ENCODE measurements at regions not wholly inside any gene's neighbourhood (a gene's known extent, or its start where the extent isn't known, plus 50 kb on each side); places are given as distances from the start of the nearest gene placed in this dataset.

DNA sequence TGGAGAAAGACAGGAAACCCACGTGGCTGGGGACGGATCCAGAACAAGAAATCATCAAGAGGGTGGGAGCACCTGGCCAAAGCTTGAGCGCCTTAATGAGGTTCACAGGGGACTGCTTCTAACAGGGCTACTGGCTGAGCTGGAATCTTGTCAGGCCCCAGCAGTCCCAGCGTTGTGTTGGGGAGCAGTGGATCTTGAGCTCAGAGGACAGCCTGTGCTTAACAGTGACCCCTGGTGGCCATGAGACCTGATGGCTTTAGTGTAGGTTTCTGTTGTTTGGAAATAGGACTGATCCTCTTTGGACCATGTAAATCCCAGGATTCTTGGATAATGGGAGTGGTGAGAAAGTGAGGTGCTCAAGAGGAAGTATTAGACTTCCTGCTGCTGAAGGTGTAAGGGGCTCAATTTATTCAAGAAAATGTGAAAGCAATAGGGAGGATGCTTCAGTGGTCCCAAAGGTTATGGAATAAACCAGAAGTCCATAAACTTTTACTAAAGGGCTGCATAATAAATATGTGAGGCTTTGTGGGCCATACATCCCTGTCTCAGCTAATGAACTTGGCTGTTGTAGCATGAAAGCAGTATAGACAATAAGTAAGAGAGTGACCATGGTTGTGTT lies 216.2 kb downstream of the NFATC2 start:
- H3K9ac ChIP-seq (replicated peaks; ENCODE audit: extremely low read depth, insufficient read depth, low read length): no peak overlapping the region
- no peaks in the 10 kb centered on the region for H3K9me1 ChIP-seq (replicated peaks; ENCODE audit: control insufficient read depth, extremely low read depth, insufficient read depth, low read length)
- BruUV-seq (replicated peaks): no TSS peak
- H3K27ac ChIP-seq (ENCODE audit: insufficient read depth, low read depth, low read length): no peak overlapping the region
- H3K27me3 ChIP-seq (ENCODE audit: control insufficient read depth in 2 of 2, insufficient read depth in 2 of 2, low read length in 2 of 2): peaks cover 0 to 9% of the 10 kb centered on the region in 2 experiments
- H3K79me2 ChIP-seq (ENCODE audit: control insufficient read depth, insufficient read depth, low read length): no peaks in the 10 kb centered on the region
- FAIRE-seq (peak; percentile 72), DNase-seq (ENCODE audit: low read depth, low spot score) (peak; percentile 39)
- no peak overlapping the region for H2AFZ ChIP-seq (ENCODE audit: low read depth, low read length)
- no peaks in the 10 kb centered on the region for H4K20me1 ChIP-seq (replicated peaks; ENCODE audit: control insufficient read depth, extremely low read depth, insufficient read depth, low read length)
- ChIA-PET CTCF (interaction anchor here (0.6 to 7.3 kb wide), 40 partner anchors 7 to 531 kb away, joined by 3 to 95 read pairs (median 6); partner anchors contain the start of genes BCAS4, DPM1 and MOCS3), POLR2A (no interaction called here)
- H3K4me2 ChIP-seq (ENCODE audit: insufficient read depth, low read length): no peak overlapping the region
- H3K4me3 ChIP-seq (replicated peaks in 1 of 3; ENCODE audit: insufficient read depth in 1 of 3, low read depth in 1 of 3, low read length in 3 of 3): no peak overlapping the region
- intact Hi-C loops (cut with micrococcal nuclease): loop anchor here (1.0 kb wide), 1 partner anchor 46 kb away; no protein-coding TSS in a partner anchor
- no peak for TF ChIP-seq POLR2A (IDR thresholded peaks at IDR 0.05; ENCODE audit: low read depth, low read length)
- TF ChIP-seq, protein P1, sequence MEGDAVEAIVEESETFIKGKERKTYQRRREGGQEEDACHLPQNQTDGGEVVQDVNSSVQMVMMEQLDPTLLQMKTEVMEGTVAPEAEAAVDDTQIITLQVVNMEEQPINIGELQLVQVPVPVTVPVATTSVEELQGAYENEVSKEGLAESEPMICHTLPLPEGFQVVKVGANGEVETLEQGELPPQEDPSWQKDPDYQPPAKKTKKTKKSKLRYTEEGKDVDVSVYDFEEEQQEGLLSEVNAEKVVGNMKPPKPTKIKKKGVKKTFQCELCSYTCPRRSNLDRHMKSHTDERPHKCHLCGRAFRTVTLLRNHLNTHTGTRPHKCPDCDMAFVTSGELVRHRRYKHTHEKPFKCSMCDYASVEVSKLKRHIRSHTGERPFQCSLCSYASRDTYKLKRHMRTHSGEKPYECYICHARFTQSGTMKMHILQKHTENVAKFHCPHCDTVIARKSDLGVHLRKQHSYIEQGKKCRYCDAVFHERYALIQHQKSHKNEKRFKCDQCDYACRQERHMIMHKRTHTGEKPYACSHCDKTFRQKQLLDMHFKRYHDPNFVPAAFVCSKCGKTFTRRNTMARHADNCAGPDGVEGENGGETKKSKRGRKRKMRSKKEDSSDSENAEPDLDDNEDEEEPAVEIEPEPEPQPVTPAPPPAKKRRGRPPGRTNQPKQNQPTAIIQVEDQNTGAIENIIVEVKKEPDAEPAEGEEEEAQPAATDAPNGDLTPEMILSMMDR (IDR thresholded peaks at IDR 0.05; ENCODE audit: extremely low read depth in 1 of 2, insufficient read depth in 1 of 2, low read depth in 1 of 2, low read length in 2 of 2): peak; percentile 64 to 80
- no peak for TF ChIP-seq EZH2 (IDR thresholded peaks at IDR 0.05; ENCODE audit: borderline replicate concordance, low read depth, low read length, severe bottlenecking)
- dilution Hi-C loops (cut with MboI; ENCODE audit: extremely low pct_ligation_motif_present, low sequenced_read_pairs): no loop called here
- H3K36me3 ChIP-seq (ENCODE audit: control insufficient read depth in 2 of 2, extremely low read depth in 1 of 2, insufficient read depth in 2 of 2, low read length in 2 of 2): no peaks in the 10 kb centered on the region
- H3K4me1 ChIP-seq (ENCODE audit: control insufficient read depth, extremely low read depth, insufficient read depth, low read length): no peaks in the 10 kb centered on the region
- H3K9me3 ChIP-seq (replicated peaks; ENCODE audit: control insufficient read depth, insufficient read depth, low read length): no peaks in the 10 kb centered on the region

DNA sequence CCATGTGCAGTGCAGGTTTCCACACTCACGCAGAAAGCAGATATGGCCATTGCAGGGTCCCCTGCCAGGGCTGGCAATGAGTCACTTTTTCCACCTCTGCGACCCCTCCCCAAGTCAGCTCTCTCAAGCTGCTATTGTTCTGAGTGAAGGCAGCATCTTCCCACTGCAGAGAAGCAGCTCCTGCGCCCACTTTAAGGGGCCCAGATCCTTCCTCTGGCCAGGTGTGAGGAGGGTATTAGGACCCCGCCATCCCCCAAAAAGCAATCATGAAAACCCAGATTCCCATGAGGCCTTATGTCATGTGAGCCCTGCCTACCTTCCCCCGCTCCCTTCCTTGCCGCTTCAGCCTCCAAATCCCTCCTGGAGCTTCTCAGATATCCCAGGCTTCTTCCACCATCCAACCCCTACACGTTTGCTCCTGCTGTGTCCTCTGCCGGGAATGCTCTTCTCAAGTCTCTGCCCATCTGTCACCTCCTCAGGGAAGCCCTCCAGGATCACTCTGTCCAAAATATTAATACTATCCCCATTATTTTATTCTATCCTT lies 220.3 kb downstream of the NFATC2 start:
- FAIRE-seq (no peak), DNase-seq (ENCODE audit: low read depth, low spot score) (no peak)
- no peak for TF ChIP-seq JUN (IDR thresholded peaks at IDR 0.05; ENCODE audit: borderline replicate concordance, insufficient read depth, insufficient read length, low read depth)
- no peak for TF ChIP-seq EZH2 (IDR thresholded peaks at IDR 0.05; ENCODE audit: borderline replicate concordance, low read depth, low read length, severe bottlenecking)
- no peak for TF ChIP-seq GATA2 (IDR thresholded peaks at IDR 0.05; ENCODE audit: insufficient read depth, insufficient read length, low read depth, low read length)
- TF ChIP-seq, protein P2, sequence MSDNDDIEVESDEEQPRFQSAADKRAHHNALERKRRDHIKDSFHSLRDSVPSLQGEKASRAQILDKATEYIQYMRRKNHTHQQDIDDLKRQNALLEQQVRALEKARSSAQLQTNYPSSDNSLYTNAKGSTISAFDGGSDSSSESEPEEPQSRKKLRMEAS (IDR thresholded peaks at IDR 0.05; ENCODE audit: insufficient read depth, insufficient read length): no peak
- no peak for TF ChIP-seq POLR2AphosphoS5 (IDR thresholded peaks at IDR 0.05; ENCODE audit: insufficient read depth, low read depth, low read length)
- TF ChIP-seq MYC (IDR thresholded peaks at IDR 0.05; ENCODE audit: low read depth, low read length): no peak
- dilution Hi-C loops (cut with MboI; ENCODE audit: extremely low pct_ligation_motif_present, low sequenced_read_pairs): no loop called here
- ChIA-PET POLR2A (no interaction called here), CTCF (interaction anchor here (1.7 to 7.3 kb wide), 3 partner anchors 9 to 335 kb away, joined by 4 to 95 read pairs (median 6); no protein-coding TSS in a partner anchor)
- no peaks in the 10 kb centered on the region for H3K4me1 ChIP-seq (ENCODE audit: control insufficient read depth, extremely low read depth, insufficient read depth, low read length)
- no peaks in the 10 kb centered on the region for H3K9me1 ChIP-seq (replicated peaks; ENCODE audit: control insufficient read depth, extremely low read depth, insufficient read depth, low read length)
- no peak overlapping the region for H2AFZ ChIP-seq (ENCODE audit: low read depth, low read length)
- H3K27me3 ChIP-seq (ENCODE audit: control insufficient read depth in 2 of 2, insufficient read depth in 2 of 2, low read length in 2 of 2): peaks cover 0 to 5% of the 10 kb centered on the region in 2 experiments
- no peaks in the 10 kb centered on the region for H3K36me3 ChIP-seq (ENCODE audit: control insufficient read depth in 2 of 2, extremely low read depth in 1 of 2, insufficient read depth in 2 of 2, low read length in 2 of 2)
- H4K20me1 ChIP-seq (replicated peaks; ENCODE audit: control insufficient read depth, extremely low read depth, insufficient read depth, low read length): no peaks in the 10 kb centered on the region
- no peak overlapping the region for H3K4me3 ChIP-seq (replicated peaks in 1 of 3; ENCODE audit: insufficient read depth in 1 of 3, low read depth in 1 of 3, low read length in 3 of 3)
- H3K4me2 ChIP-seq (ENCODE audit: insufficient read depth, low read length): no peak overlapping the region
- no peaks in the 10 kb centered on the region for H3K79me2 ChIP-seq (ENCODE audit: control insufficient read depth, insufficient read depth, low read length)
- BruUV-seq (replicated peaks): no TSS peak
- intact Hi-C loops (cut with micrococcal nuclease): no loop called here
- no peaks in the 10 kb centered on the region for H3K9me3 ChIP-seq (replicated peaks; ENCODE audit: control insufficient read depth, insufficient read depth, low read length)
- H3K27ac ChIP-seq (ENCODE audit: insufficient read depth, low read depth, low read length): no peak overlapping the region
- H3K9ac ChIP-seq (replicated peaks; ENCODE audit: extremely low read depth, insufficient read depth, low read length): no peak overlapping the region
